Stimulated activated CD4-positive, alpha-beta T cell treated with anti-CD3 and anti-CD28 coated beads, Interleukin-4, amount 100 ng/mL, for 24 hours (primary cell): ENCODE measurements at regions not wholly inside any gene's neighbourhood (a gene's known extent, or its start where the extent isn't known, plus 50 kb on each side); places are given as distances from the start of the nearest gene placed in this dataset.

Experiments used
- DNase-seq: peaks from one replicate; pipeline ENCODE4 v3.0.0-alpha.2; 2020

GRCh38 chr7:47039089-47039648, 542.7 kb downstream of the TNS3 start:
- DNase-seq = no peak

DNA sequence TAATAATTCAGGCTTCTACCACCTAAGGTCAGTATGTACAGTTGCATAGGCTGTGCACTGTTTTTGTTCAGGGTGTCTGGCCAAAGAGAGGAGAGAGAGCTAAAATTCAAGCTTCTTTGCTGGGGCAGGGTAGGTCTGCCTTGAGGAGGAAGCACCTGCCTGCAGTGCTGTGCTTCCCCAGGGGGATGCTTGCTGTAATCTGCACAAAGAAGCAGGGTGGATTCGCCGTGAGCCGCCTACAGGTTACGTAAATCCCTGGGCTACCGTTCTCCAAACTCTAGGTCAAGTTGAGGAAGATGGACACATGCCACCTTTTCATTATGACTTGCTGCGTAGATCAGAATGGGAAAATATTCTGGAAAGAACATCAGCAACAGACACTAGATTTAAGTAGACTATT, 543.3 kb downstream of the TNS3 start:
- no peak for DNase-seq

GRCh38 chr7:47037607-47038006, 544.3 kb downstream of the TNS3 start:
- DNase-seq = no peak

DNA sequence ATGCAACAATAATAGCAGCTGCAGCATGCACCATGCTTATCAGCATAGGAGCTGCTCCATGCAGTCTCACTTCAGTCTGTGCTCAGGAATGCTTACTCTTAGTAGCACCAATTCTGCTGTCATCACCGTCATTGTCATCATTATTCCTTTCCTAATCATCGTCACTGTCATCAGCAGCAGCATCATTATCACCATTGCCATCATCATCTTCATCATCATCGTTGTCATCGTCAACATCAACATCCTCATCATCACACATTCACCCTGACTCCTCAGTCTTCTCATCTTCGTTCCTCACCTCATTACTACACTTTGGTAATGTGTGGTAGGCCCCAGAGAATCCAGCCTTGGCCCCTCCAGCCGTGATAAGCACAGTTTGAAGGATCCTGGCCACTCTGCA, 545.0 kb downstream of the TNS3 start:
- DNase-seq = no peak

- no peak for DNase-seq
These were observed 546.4 kb downstream of the TNS3 start for GRCh38 chr7:47035522-47035921.

DNA sequence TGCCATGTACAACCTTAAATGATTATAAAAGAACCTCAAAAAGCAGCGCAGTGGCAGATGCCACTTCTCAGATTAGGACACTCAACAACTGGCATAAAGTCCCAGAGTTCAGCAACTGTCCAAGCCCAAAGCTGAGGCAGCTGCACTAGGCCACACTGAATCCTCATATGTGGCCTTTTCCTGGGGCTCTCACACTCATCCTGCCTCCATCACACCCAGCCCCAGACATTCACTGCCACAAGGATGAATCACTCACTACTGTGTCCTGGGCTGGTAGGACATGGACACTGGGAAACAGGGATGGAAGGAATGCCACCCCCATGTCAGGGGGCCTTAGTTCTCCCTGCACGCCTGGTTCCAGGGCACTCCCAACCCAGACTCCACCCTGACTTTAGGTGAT, 547.7 kb downstream of the TNS3 start:
- no peak for DNase-seq

DNA sequence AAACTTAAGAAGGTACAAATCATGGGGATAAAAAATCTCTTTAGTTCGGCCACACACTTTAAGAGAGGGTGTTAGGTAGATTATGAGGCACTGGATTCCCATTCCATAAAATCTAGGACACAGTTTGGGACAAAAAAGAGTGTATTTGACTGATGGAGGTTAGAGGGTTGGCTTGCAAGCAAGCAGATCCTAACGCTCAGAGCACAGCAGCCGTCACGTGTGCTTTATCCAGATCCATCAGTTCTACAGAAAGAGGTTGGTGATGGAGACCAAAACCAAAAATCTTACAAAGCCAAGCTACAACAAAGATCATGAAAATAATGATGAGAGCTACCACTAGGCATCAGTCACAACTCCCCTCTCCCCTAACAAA, 549.4 kb downstream of the TNS3 start:
- no peak for DNase-seq

DNA sequence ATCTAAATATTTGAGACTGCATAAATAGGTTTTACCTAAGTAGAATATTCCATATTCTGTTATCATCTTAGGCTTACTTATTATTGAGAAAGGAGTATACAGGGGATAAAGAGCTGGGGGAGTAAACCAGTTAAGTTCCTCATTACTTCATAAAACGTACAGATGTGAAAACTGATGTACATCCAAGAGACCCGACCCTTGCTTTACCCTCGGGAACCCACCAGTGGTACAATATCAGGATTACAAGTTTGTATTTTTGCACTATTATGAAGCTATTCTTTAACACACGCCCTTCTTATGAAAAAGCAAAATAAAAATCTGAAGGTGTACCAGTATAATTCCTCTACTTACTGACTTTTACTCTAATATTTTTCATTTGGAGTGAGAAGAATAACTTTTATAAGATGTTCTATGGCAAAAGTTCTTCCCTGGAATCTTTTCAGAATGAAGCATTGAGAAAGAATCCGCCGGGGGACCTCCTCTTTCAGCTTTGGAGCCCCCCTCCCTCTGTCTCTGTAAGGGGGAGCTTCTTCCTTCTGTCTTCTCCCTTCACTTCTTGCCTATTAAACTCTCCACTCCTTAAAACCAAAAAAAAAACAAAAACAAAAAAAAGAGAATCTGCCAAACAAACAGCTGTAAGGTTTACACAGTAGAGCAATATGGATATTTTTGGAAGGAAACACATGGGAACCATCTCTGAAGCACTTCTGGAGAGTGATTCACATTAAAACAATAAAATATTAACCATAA, 550.0 kb downstream of the TNS3 start:
- DNase-seq = no peak

DNA sequence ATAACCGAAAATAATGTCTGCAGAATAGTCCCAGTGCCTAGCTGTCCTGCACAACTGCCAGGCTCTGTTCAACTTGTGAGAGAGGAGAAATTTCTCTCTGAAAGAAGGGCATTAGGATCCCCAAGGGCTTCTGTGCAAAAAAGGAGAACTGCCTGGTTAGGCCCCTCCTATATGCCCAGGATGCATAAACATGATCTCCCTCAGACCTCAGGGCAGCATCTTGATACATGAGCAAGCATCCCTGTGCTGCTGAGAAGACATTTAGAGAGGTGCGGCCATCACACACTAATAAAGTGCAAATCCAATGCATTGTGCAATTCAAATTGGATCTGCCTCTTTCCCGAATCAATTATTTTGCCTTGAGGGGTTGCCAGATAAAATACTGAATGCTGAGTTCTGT, 553.6 kb downstream of the TNS3 start:
- DNase-seq = no peak

DNA sequence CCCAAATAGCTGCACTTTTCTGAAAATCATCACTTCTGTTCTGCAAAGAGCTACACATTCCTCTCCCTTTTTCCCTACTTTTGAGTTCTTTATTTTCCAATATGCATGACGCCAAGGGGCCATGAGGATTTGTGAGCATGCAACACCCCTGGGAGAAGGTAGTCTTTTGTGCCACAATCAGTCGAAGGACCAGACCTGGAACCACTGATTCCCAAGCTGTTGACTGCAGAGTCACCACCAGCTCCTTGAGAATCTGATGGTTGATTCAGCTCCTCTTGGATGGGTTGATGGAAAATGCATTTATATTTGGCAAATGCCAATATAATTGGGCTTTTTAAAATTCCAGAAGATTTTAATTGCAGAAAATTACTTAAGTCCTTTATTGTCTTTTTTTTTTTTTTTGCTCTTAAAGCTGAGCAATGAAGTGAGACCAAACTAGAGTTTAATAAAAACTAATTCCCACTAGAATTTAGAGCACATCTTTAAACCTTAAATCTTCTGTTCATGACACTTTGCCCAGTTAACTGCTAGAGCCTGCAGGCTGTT, 554.1 kb downstream of the TNS3 start:
- no peak for DNase-seq

- no peak for DNase-seq
These were observed 555.0 kb downstream of the TNS3 start for GRCh38 chr7:47026780-47027361.

DNA sequence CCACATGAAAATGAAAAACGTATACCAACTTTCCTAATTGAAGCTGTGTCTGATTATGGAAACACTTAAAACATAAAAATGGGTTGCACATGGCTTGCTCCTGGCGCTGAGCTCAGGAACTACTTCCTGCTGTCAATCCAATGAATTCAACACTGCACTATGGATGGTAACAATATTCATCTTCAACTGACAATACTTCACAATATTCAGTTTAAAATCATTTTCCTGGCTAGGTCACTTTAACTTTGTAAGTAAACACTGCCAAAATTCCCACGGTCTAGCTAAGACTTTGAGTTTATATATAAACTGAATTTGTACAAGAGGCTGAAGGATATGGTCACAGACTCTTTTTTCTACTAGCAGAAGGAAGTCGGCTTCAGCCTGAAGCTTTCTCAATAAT, 556.9 kb downstream of the TNS3 start:
- DNase-seq = no peak

GRCh38 chr7:47008461-47008860, 573.5 kb downstream of the TNS3 start:
- DNase-seq = no peak

DNA sequence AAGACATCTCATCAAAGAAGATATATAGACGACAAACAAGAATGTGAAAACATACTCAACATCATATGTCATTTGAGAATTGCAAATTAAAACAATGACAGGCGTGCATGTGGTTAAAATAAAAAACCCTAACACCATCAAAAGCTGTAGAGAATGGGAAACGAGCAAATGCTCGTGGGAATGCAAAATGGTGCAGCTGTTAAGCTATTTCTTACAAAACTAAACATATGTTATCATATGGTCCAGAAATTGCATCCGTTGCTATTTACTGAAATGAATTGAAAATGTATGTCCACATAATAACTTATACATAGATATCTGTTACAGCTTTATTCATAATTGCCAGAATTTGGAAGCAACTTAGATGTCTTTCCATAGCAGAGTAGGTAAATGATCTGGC, 574.4 kb downstream of the TNS3 start:
- DNase-seq = no peak

DNA sequence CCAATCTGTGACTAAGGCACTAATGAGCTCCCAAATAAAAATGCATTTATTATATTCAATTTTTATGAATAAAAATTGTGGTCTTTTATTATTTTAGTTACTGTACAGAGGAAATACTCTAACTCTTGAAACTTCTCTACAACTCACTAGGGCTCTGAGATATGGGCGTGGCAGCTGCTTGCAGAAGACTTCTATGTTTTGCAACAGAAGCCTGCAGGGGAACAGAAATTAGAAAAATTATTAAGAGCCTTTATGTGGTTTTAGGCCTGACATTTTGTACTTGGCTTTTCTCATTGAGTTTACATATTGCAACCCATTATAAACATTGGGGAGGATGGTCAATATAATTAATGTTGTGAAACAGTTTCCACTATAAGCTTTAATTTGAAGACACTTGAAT, 581.4 kb downstream of the TNS3 start:
- no peak for DNase-seq

GRCh38 chr7:46999866-47000265, 582.0 kb downstream of the TNS3 start:
- no peak for DNase-seq

- DNase-seq = no peak
These were observed 584.9 kb downstream of the TNS3 start for GRCh38 chr7:46996972-46997371.

- no peak for DNase-seq
These were observed 588.5 kb downstream of the TNS3 start for GRCh38 chr7:46993396-46993795.

DNA sequence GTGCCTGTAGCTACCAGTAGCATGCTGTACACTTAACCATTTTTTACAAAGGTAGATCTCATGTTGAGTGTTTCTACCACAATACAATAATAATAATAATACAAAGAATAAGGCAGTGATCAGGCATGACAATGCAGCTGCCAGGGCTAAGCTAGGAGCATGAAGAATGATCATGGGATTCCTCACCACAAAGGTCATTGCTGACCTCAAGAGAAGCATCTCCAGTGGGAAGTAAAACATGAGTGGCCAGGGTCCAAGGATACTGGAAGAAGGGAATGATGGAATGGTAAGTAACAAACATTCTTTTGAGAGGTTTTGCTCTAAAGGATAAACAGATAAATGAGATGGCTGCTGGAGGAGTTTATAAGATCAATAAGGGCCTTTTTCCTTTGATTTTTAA, 591.1 kb downstream of the TNS3 start:
- DNase-seq = no peak

DNA sequence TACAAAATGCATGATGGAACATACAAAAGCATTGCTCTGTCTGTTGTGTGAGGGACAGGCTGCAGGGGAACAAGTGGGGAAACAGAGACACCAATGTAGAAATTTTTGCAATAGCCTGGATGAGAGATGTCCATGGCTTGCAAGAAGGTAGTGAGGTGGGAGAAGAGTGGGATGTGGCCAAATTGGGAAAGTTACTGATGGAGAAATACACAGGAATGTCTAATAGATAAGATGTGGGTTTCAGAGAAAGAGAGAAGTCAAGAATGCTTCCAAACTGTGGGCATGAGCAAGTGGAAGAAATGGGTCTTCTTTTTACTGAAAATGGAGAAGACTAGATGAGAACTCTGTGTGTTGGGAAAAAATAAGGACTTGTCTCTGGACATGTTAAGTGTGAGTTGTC, 592.7 kb downstream of the TNS3 start:
- DNase-seq = no peak

DNA sequence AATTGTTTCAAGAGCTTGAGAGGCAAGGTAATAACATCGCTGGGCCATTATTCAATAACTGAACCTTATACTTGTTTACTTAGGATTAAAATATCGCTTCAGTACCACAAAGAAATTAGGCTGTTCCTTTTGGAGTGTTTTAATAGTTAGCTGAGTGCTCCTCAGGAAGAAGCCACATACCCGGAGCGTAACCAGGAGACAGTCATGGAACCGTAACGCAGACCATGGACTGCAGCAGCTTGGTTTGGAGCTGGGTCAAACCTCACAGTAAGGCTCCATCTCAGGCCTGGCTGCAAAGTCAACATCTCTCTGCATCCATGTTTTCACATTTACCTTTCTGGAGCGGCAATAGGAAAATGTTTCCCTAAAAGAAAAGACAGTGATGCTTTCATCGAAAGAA, 599.0 kb downstream of the TNS3 start:
- no peak for DNase-seq

GRCh38 chr7:46979439-46979838, 602.5 kb downstream of the TNS3 start:
- no peak for DNase-seq

DNA sequence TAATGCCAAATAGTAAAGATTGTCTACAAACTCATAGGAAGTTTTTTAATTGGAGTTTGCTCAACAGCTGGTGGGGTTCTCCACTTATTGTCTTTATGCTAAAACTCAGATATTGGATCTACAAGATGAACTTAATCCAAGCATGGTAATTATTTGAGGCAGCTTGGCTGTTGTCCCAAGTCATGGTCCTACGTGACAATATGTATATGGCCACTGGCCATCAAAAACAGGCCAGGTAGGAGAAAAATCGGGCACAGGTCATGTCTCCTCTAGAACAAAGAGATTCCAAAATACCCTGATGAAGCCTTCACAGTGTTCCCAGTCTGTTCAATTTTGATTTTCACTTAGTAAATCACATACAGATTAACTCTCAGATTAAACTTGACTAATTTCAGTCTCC, 606.4 kb downstream of the TNS3 start:
- DNase-seq = no peak

DNA sequence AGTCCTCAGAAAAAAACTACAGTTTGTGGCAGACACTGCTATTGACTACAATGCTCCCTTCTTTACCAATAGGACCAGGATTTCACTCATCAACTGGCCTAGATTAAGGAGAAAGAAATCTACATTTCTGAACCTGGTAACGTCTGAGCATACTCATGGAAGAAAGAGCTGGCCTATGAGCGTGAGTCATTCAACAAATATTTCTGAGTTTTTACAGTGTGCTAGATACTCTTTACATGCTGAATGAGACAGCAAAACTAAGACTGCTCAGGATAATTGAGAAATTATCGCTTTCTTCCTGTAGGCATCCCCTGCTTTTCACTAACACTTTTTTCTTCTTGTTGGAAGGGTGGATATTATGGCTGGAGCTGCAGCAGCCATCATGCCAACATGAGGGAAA, 609.7 kb downstream of the TNS3 start:
- no peak for DNase-seq

GRCh38 chr7:46970476-46970875, 611.4 kb downstream of the TNS3 start:
- no peak for DNase-seq
